Glutamatergic neuron (in vitro differentiated cells): ENCODE measurements at regions not wholly inside any gene's neighbourhood (a gene's known extent, or its start where the extent isn't known, plus 50 kb on each side); places are given as distances from the start of the nearest gene placed in this dataset.

ENCODE experiments used
- DNase-seq: peaks from one replicate; pipeline ENCODE4 v3.0.0; 2022
- H3K27ac Mint-ChIP-seq: one replicate; pipeline ENCODE4 v1.8.0; 2020; ENCODE audit warnings: mild to moderate bottlenecking, mixed read lengths, inconsistent platforms; ENCODE audit not compliant: unreplicated experiment
- H3K27me3 Mint-ChIP-seq: one replicate; pipeline ENCODE4 v1.8.0; 2020; ENCODE audit warnings: mild to moderate bottlenecking, moderate library complexity, mixed read lengths, inconsistent platforms; ENCODE audit not compliant: unreplicated experiment
- H3K36me3 Mint-ChIP-seq: one replicate; pipeline ENCODE4 v1.8.0; 2020; ENCODE audit warnings: mild to moderate bottlenecking, mixed read lengths, inconsistent platforms; ENCODE audit not compliant: unreplicated experiment
- H3K4me1 Mint-ChIP-seq: one replicate; pipeline ENCODE4 v1.8.0; 2020; ENCODE audit warnings: mild to moderate bottlenecking, low read depth, mixed read lengths, inconsistent platforms; ENCODE audit not compliant: unreplicated experiment
- H3K4me3 Mint-ChIP-seq: one replicate; pipeline ENCODE4 v1.8.0; 2020; ENCODE audit warnings: mild to moderate bottlenecking, mixed read lengths, inconsistent platforms; ENCODE audit not compliant: unreplicated experiment
- H3K9me3 Mint-ChIP-seq: one replicate; pipeline ENCODE4 v1.8.0; 2020; ENCODE audit warnings: mild to moderate bottlenecking, moderate library complexity, mixed read lengths, inconsistent platforms; ENCODE audit not compliant: unreplicated experiment
- TF ChIP-seq, protein P1 (sequence below): fragments of 200-600 bp; sonication (generic); IDR thresholded peaks from one replicate; pipeline ENCODE4 v1.5.0; 2021; ENCODE audit not compliant: partially characterized antibody, unreplicated experiment

- Mint-ChIP-seq H3K36me3 (no peaks in the 10 kb centered on the region), H3K27ac (no peak overlapping the region), H3K4me3 (no peak overlapping the region), H3K27me3 (peaks cover 3% of the 10 kb centered on the region), H3K9me3 (no peaks in the 10 kb centered on the region), H3K4me1 (no peaks in the 10 kb centered on the region)
- TF ChIP-seq, protein P1, sequence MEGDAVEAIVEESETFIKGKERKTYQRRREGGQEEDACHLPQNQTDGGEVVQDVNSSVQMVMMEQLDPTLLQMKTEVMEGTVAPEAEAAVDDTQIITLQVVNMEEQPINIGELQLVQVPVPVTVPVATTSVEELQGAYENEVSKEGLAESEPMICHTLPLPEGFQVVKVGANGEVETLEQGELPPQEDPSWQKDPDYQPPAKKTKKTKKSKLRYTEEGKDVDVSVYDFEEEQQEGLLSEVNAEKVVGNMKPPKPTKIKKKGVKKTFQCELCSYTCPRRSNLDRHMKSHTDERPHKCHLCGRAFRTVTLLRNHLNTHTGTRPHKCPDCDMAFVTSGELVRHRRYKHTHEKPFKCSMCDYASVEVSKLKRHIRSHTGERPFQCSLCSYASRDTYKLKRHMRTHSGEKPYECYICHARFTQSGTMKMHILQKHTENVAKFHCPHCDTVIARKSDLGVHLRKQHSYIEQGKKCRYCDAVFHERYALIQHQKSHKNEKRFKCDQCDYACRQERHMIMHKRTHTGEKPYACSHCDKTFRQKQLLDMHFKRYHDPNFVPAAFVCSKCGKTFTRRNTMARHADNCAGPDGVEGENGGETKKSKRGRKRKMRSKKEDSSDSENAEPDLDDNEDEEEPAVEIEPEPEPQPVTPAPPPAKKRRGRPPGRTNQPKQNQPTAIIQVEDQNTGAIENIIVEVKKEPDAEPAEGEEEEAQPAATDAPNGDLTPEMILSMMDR: no peak
- DNase-seq: no peak
Measured at GRCh38 chr10:56722912-56723311, 361.9 kb upstream of the ZWINT start.

DNA sequence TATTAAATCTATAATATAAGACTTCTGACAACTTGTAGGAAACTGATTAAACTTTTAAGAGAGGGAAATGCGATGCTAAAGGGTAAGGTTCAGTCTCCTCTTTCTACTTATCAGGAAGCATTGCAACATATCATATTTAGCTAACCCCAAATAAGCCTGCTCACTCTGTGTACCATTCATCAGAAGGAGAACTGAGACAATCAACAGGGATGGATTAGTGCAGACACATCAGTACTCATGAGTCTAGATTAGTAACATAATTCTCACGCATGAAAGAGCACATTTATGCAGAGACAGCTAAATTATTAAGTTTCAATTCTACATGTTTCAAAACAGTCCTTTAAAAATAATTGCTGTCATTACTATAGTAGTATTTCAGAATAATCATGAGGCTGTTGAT, 354.2 kb upstream of the ZWINT start:
- H3K9me3 Mint-ChIP-seq: no peaks in the 10 kb centered on the region
- TF ChIP-seq, protein P1: no peak
- H3K27me3 Mint-ChIP-seq: no peaks in the 10 kb centered on the region
- H3K4me1 Mint-ChIP-seq: no peaks in the 10 kb centered on the region
- H3K36me3 Mint-ChIP-seq: no peaks in the 10 kb centered on the region
- DNase-seq: no peak
- no peak overlapping the region for H3K27ac Mint-ChIP-seq
- H3K4me3 Mint-ChIP-seq: no peak overlapping the region

DNA sequence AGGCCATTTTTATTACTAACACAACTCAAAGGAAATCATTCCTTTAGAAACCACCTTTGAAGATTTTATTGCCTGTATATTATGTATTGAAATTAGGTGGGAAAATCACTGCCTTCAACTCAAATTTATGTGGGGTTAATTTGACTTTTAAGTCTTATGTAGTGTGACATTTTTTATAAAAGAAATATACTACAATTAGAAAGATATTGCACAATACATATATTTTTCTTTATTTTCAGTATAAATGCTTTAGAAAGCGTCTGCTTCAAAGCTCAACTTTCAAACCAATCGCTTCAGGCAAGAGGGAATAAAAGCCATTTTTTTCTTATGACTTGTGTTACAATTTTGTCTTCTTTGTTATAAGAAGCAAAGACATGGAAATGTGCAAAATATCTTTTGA, 337.4 kb upstream of the ZWINT start:
- no peaks in the 10 kb centered on the region for H3K9me3 Mint-ChIP-seq
- no peak overlapping the region for H3K27ac Mint-ChIP-seq
- no peaks in the 10 kb centered on the region for H3K36me3 Mint-ChIP-seq
- no peaks in the 10 kb centered on the region for H3K27me3 Mint-ChIP-seq
- H3K4me1 Mint-ChIP-seq: no peaks in the 10 kb centered on the region
- no peak overlapping the region for H3K4me3 Mint-ChIP-seq
- no peak for DNase-seq
- TF ChIP-seq, protein P1: no peak

DNA sequence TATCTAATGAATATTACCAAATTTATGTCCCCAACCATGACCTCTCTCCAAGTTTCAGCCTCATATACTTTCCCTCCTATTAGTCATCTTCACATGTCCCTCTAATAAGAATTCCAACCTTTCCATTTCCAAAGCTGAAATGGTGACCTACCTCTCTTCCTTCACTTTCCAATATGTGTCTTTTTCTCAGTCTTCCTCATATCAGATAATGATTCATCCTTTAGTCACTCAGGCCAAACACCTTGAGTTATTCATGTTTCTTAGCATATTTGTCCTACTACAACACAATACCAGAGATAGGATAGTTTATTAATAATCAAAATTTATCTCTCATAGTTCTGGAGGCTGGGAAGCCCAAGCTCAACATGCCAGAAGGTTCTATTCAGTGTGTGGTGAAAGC, 318.5 kb upstream of the ZWINT start:
- H3K27me3 Mint-ChIP-seq: no peaks in the 10 kb centered on the region
- no peaks in the 10 kb centered on the region for H3K36me3 Mint-ChIP-seq
- no peak overlapping the region for H3K27ac Mint-ChIP-seq
- no peak overlapping the region for H3K4me3 Mint-ChIP-seq
- DNase-seq: no peak
- TF ChIP-seq, protein P1: no peak
- H3K9me3 Mint-ChIP-seq: no peaks in the 10 kb centered on the region
- H3K4me1 Mint-ChIP-seq: no peaks in the 10 kb centered on the region

- H3K36me3 Mint-ChIP-seq: no peaks in the 10 kb centered on the region
- TF ChIP-seq, protein P1: no peak
- no peaks in the 10 kb centered on the region for H3K9me3 Mint-ChIP-seq
- no peak overlapping the region for H3K27ac Mint-ChIP-seq
- no peak overlapping the region for H3K4me3 Mint-ChIP-seq
- no peaks in the 10 kb centered on the region for H3K27me3 Mint-ChIP-seq
- H3K4me1 Mint-ChIP-seq: no peaks in the 10 kb centered on the region
- DNase-seq: no peak
Measured at GRCh38 chr10:56662765-56663447, 301.8 kb upstream of the ZWINT start.
